GM18907 (cell line): ENCODE measurements at regions not wholly inside any gene's neighbourhood (a gene's known extent, or its start where the extent isn't known, plus 50 kb on each side); places are given as distances from the start of the nearest gene placed in this dataset.

ENCODE experiments used
- ATAC-seq: cut with Tn5 transposase; IDR thresholded peaks from one replicate; pipeline ENCODE4 v1.9.1; 2021; ENCODE audit warnings: mild to moderate bottlenecking, moderate library complexity; ENCODE audit not compliant: unreplicated experiment

GRCh38 chr15:61743345-61743909 lies 316.8 kb downstream of the VPS13C start:
- ATAC-seq, result no peak

GRCh38 chr15:61742591-61742990 lies 317.7 kb downstream of the VPS13C start:
- no peak for ATAC-seq

GRCh38 chr15:61736790-61737189 lies 323.5 kb downstream of the VPS13C start:
- ATAC-seq, result no peak

GRCh38 chr15:61731099-61731498 lies 329.1 kb downstream of the VPS13C start:
- no peak for ATAC-seq

- no peak for ATAC-seq
These were observed 330.6 kb downstream of the VPS13C start for GRCh38 chr15:61729646-61730045.

- ATAC-seq, result no peak
These were observed 334.1 kb downstream of the VPS13C start for GRCh38 chr15:61726166-61726565.

- no peak for ATAC-seq
These were observed 335.0 kb downstream of the VPS13C start for GRCh38 chr15:61725251-61725650.

GRCh38 chr15:61724251-61724939 lies 335.9 kb downstream of the VPS13C start:
- no peak for ATAC-seq

- no peak for ATAC-seq
These were observed 338.8 kb downstream of the VPS13C start for GRCh38 chr15:61721418-61721817.

GRCh38 chr15:61720197-61720704 lies 340.0 kb downstream of the VPS13C start:
- no peak for ATAC-seq

- ATAC-seq, result no peak
These were observed 345.2 kb downstream of the VPS13C start for GRCh38 chr15:61715082-61715481.

GRCh38 chr15:61712129-61712759 lies 348.0 kb downstream of the VPS13C start:
- ATAC-seq, result no peak

- ATAC-seq, result no peak
These were observed 357.8 kb downstream of the VPS13C start for GRCh38 chr15:61702224-61703020.

- no peak for ATAC-seq
These were observed 358.8 kb downstream of the VPS13C start for GRCh38 chr15:61701455-61701854.

- ATAC-seq, result no peak
These were observed 359.4 kb downstream of the VPS13C start for GRCh38 chr15:61700803-61701202.

GRCh38 chr15:61697796-61698195 lies 362.5 kb downstream of the VPS13C start:
- no peak for ATAC-seq

- ATAC-seq, result no peak
These were observed 371.2 kb downstream of the VPS13C start for GRCh38 chr15:61689067-61689466.

GRCh38 chr15:61687651-61688050 lies 372.6 kb downstream of the VPS13C start:
- no peak for ATAC-seq

- ATAC-seq, result no peak
These were observed 373.1 kb downstream of the VPS13C start for GRCh38 chr15:61687124-61687523.

- ATAC-seq, result no peak
These were observed 374.3 kb downstream of the VPS13C start for GRCh38 chr15:61685971-61686370.

GRCh38 chr15:61685534-61685933 lies 374.7 kb downstream of the VPS13C start:
- ATAC-seq, result no peak
